Upper lobe of left lung (tissue), 6 donors: ENCODE measurements at regions not wholly inside any gene's neighbourhood (a gene's known extent, or its start where the extent isn't known, plus 50 kb on each side); places are given as distances from the start of the nearest gene placed in this dataset.

ENCODE experiments used
- ATAC-seq, 2 donors: fragments of 200-7000 bp; cut with Tn5 transposase; one replicate each; pipeline ENCODE4 v1.9.1; 2022; ENCODE audit warnings: mild to moderate bottlenecking in 2 of 2, moderate library complexity in 2 of 2; ENCODE audit not compliant: low FRiP score in 2 of 2
- DNase-seq, 2 donors: peaks; one replicate each; pipeline ENCODE4 v3.0.0-alpha.2; 2019 to 2020
- H3K27ac ChIP-seq, 4 donors: fragments of 200-600 bp; sonication (generic); one replicate each; pipeline ENCODE4 v1.5.1; 2016 to 2019
- H3K27me3 ChIP-seq, 4 donors: fragments of 200-600 bp; sonication (generic); one replicate each; pipeline ENCODE4 v1.5.1; 2017 to 2019
- H3K36me3 ChIP-seq, 4 donors: fragments of 200-600 bp; sonication (generic); one replicate each; pipeline ENCODE4 v1.5.1; 2016 to 2019
- H3K4me1 ChIP-seq, 4 donors: fragments of 200-600 bp; sonication (generic); one replicate each; pipeline ENCODE4 v1.5.1; 2018 to 2019
- H3K4me3 ChIP-seq, 4 donors: fragments of 200-600 bp; sonication (generic); one replicate each; pipeline ENCODE4 v1.5.1; 2017 to 2019; ENCODE audit warnings: mild to moderate bottlenecking in 2 of 4, moderate library complexity in 1 of 4
- H3K9me3 ChIP-seq, 4 donors: fragments of 200-600 bp; sonication (generic); one replicate each; pipeline ENCODE4 v1.5.1; 2018 to 2019
- CTCF ChIP-seq, 6 experiments: fragments of 450-650 bp in 4 of 6; fragments of 200-600 bp in 2 of 6; sonication (generic) in 2 of 6; IDR thresholded peaks; one replicate each; pipeline ENCODE4 v1.5.1; 2016 to 2019; ENCODE audit warnings: antibody characterized with exemption in 6 of 6
- EP300 ChIP-seq, 4 donors: sonication (generic); formaldehyde crosslinking; IDR thresholded peaks; one replicate each; pipeline ENCODE4 v1.5.1; 2017; ENCODE audit warnings: antibody characterized with exemption in 4 of 4, control low read depth in 2 of 4
- POLR2A ChIP-seq, 4 donors: fragments of 450-650 bp; IDR thresholded peaks; one replicate each; pipeline ENCODE4 v1.5.1; 2016 to 2017; ENCODE audit warnings: antibody characterized with exemption in 4 of 4, mild to moderate bottlenecking in 2 of 4
- POLR2AphosphoS5 ChIP-seq, 2 donors: sonication (generic); formaldehyde crosslinking; IDR thresholded peaks; one replicate each; pipeline ENCODE4 v1.5.1; 2017; ENCODE audit warnings: antibody characterized with exemption in 2 of 2
- WGBS, 2 donors: methylation state at CpG; one replicate each; pipeline ENCODE4 v1.1.5; 2017 to 2018; 5-methylcytosine and 5-hydroxymethylcytosine counted together
- donor health status: DM: no; HTN: no; CAD: no; lungs with moderate emphysema.
- donor health status: DM: no; HTN: yes; CAD: no; lungs with severe emphysema.

- Histone ChIP-seq H3K27ac (peak overlapping the region in 2 of 4 donors; percentile 2 to 30), H3K27me3 (no peaks in the 10 kb centered on the region), H3K4me3 (no peak overlapping the region), H3K36me3 (no peaks in the 10 kb centered on the region), H3K9me3 (no peaks in the 10 kb centered on the region), H3K4me1 (peaks cover 0 to 5% (median 0%) of the 10 kb centered on the region in 4 donors)
- no peak for ATAC-seq
- TF ChIP-seq CTCF (IDR thresholded peaks at IDR 0.05) (no peak), POLR2A (IDR thresholded peaks at IDR 0.05) (no peak), POLR2AphosphoS5 (IDR thresholded peaks at IDR 0.05) (no peak), EP300 (IDR thresholded peaks at IDR 0.05) (no peak)
- 45 to 55% methylated on average over 2 of the region's 2 CpGs for WGBS, 2 donors
- no peak for DNase-seq
These were observed 311.3 kb upstream of the DDHD1 start for GRCh38 chr14:53464376-53464775.

DNA sequence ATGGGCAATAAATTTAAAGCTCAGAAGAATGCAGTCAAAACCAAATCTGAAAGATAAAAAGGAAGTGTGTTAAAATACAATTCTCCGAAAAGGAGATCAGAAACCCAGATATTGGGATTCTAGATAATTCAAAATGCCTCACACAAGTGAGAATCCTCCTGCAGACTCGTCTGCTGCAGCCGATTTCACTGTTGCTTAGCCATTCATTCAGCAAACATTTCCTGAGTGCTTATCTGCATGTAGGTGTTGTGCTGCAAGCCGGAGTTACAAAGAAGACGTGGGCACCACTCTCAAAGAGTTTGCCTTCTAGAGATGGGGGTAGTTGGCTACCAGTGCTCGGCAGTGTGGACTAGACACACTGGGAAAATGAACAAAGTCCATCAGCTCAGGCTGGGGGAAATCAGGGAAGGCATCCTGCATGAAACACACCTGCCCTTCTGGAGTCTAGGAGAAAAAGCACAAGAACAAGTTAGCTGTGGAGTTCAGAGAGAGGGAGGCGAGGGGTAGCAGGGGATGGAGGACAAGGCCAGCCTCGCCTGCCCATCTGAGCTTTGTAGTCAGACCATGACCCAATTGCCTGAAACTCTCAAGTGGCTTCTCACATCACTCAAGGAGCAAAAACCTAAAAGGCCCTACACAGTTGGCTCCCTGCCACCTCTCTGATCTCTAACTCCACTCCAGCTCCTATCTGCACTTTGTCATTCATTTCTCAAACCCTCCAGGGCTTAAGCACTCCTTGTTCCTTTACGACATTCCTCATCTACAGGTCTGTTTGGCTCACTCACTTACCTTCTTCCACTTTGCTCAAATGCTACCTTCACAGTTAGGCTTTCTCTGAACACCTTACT lies 310.0 kb upstream of the DDHD1 start:
- H3K36me3 ChIP-seq, result no peaks in the 10 kb centered on the region
- peak; percentile 58 to 91 for ATAC-seq
- H3K27ac ChIP-seq, result peak overlapping the region in 3 of 4 donors; percentile 2 to 37 (median 30)
- H3K27me3 ChIP-seq, result no peaks in the 10 kb centered on the region
- no peaks in the 10 kb centered on the region for H3K9me3 ChIP-seq
- TF ChIP-seq EP300 (IDR thresholded peaks at IDR 0.05), result peak in 1 of 4 donors; percentile 79
- no peak for TF ChIP-seq POLR2A (IDR thresholded peaks at IDR 0.05)
- TF ChIP-seq POLR2AphosphoS5 (IDR thresholded peaks at IDR 0.05), result peak; percentile 31 to 42
- no peak for TF ChIP-seq CTCF (IDR thresholded peaks at IDR 0.05)
- H3K4me1 ChIP-seq, result peaks cover 5 to 12% (median 8%) of the 10 kb centered on the region in 4 donors
- H3K4me3 ChIP-seq, result no peak overlapping the region
- DNase-seq, result peak in 1 of 2 donors; percentile 86
- WGBS, 2 donors, result 68 to 71% methylated on average over 9 of the region's 9 CpGs

DNA sequence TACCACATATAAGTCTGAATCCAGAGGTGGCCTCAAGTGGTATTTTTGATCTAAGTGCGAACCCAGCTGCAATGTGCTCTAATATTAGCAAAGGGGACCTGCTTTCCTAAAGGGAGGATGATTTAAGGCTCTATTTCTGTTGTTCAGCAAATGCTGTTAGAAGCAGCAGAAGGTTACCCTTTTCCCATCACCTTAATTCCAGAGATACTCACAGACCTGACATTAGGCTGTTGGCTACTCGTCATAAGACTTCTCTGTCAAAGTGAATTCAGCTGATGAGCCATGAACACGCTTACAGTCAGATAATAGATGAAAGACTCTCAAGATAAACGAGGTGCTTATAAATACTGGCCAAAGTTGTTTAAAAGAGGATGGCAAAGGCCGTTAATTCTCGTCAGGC lies 308.7 kb upstream of the DDHD1 start:
- no peak overlapping the region for H3K4me3 ChIP-seq
- H3K9me3 ChIP-seq, result no peaks in the 10 kb centered on the region
- H3K27ac ChIP-seq, result no peak overlapping the region
- DNase-seq, result no peak
- H3K36me3 ChIP-seq, result no peaks in the 10 kb centered on the region
- WGBS, 2 donors, result 69 to 75% methylated on average over 6 of the region's 6 CpGs
- ATAC-seq, result no peak
- no peaks in the 10 kb centered on the region for H3K27me3 ChIP-seq
- peaks cover 7 to 16% (median 10%) of the 10 kb centered on the region in 4 donors for H3K4me1 ChIP-seq
- no peak for TF ChIP-seq EP300 (IDR thresholded peaks at IDR 0.05)
- no peak for TF ChIP-seq CTCF (IDR thresholded peaks at IDR 0.05)
- no peak for TF ChIP-seq POLR2AphosphoS5 (IDR thresholded peaks at IDR 0.05)
- TF ChIP-seq POLR2A (IDR thresholded peaks at IDR 0.05), result no peak

GRCh38 chr14:53460544-53460943 lies 307.4 kb upstream of the DDHD1 start:
- no peaks in the 10 kb centered on the region for H3K36me3 ChIP-seq
- no peak for TF ChIP-seq CTCF (IDR thresholded peaks at IDR 0.05)
- no peak for TF ChIP-seq POLR2A (IDR thresholded peaks at IDR 0.05)
- TF ChIP-seq POLR2AphosphoS5 (IDR thresholded peaks at IDR 0.05), result no peak
- no peak for TF ChIP-seq EP300 (IDR thresholded peaks at IDR 0.05)
- no peak overlapping the region for H3K27ac ChIP-seq
- H3K27me3 ChIP-seq, result no peaks in the 10 kb centered on the region
- no peak overlapping the region for H3K4me3 ChIP-seq
- 90 to 93% methylated on average over 1 of the region's 1 CpG for WGBS, 2 donors
- peaks cover 7 to 16% (median 10%) of the 10 kb centered on the region in 4 donors for H3K4me1 ChIP-seq
- DNase-seq (no peak), ATAC-seq (no peak)
- H3K9me3 ChIP-seq, result no peaks in the 10 kb centered on the region
